ENCODE measurements at regions not wholly inside any gene's neighbourhood (a gene's known extent, or its start where the extent isn't known, plus 50 kb on each side); places are given as distances from the start of the nearest gene placed in this dataset.

GRCh38 chr5:167228134-167228533, 1063.3 kb upstream of the WWC1 start:
- Histone ChIP-seq H3K79me2 (replicated peaks; ENCODE audit: insufficient read depth, low read length) (no peaks in the 10 kb centered on the region), H3K36me3 (ENCODE audit: insufficient read depth, low read length) (no peaks in the 10 kb centered on the region), H3K9me2 (ENCODE audit: insufficient read depth, low read length) (no peaks in the 10 kb centered on the region), H3K27ac (ENCODE audit: low read length) (no peak overlapping the region), H3K9ac (ENCODE audit: low read length) (no peak overlapping the region), H3K4me3 (ENCODE audit: low read length) (no peak overlapping the region), H2AFZ (ENCODE audit: low read depth, low read length) (no peak overlapping the region), H3K9me3 (ENCODE audit: low read length) (peaks cover 12% of the 10 kb centered on the region), H3K27me3 (ENCODE audit: insufficient read depth, low read depth, low read length) (no peaks in the 10 kb centered on the region), H3F3A (ENCODE audit: insufficient read depth, low read length, poor library complexity, severe bottlenecking) (no peaks in the 10 kb centered on the region), H3K4me2 (ENCODE audit: low read length) (no peak overlapping the region), H4K20me1 (ENCODE audit: insufficient read depth) (no peaks in the 10 kb centered on the region)
- TF ChIP-seq EZH2 (IDR thresholded peaks at IDR 0.05; ENCODE audit: borderline replicate concordance, insufficient read depth, low read length, poor library complexity, severe bottlenecking) (no peak), POLR2AphosphoS5 (IDR thresholded peaks at IDR 0.05) (no peak), RAD21 (conservative IDR thresholded peaks at IDR 0.05) (no peak)

- H3K79me2 ChIP-seq (replicated peaks; ENCODE audit: insufficient read depth, low read length), result no peaks in the 10 kb centered on the region
- H3K27me3 ChIP-seq (ENCODE audit: insufficient read depth, low read depth, low read length), result no peaks in the 10 kb centered on the region
- H3K9ac ChIP-seq (ENCODE audit: low read length), result no peak overlapping the region
- no peaks in the 10 kb centered on the region for H3K36me3 ChIP-seq (ENCODE audit: insufficient read depth, low read length)
- H3K9me3 ChIP-seq (ENCODE audit: low read length), result peaks cover 7% of the 10 kb centered on the region
- no peaks in the 10 kb centered on the region for H4K20me1 ChIP-seq (ENCODE audit: insufficient read depth)
- H3K4me3 ChIP-seq (ENCODE audit: low read length), result no peak overlapping the region
- TF ChIP-seq SMC3 (conservative IDR thresholded peaks at IDR 0.05; ENCODE audit: poor library complexity) (no peak), EZH2 (IDR thresholded peaks at IDR 0.05; ENCODE audit: borderline replicate concordance, insufficient read depth, low read length, poor library complexity, severe bottlenecking) (no peak), CTCF (IDR thresholded peaks at IDR 0.05; ENCODE audit: poor library complexity, severe bottlenecking) (no peak), MXI1 (conservative IDR thresholded peaks at IDR 0.05; ENCODE audit: poor library complexity, severe bottlenecking) (no peak), TAF1 (IDR thresholded peaks at IDR 0.05; ENCODE audit: low read depth) (no peak), EP300 (conservative IDR thresholded peaks at IDR 0.05; ENCODE audit: poor library complexity, severe bottlenecking) (no peak), RAD21 (conservative IDR thresholded peaks at IDR 0.05) (no peak), REST (IDR thresholded peaks at IDR 0.05; ENCODE audit: borderline replicate concordance) (no peak)
- H3K4me2 ChIP-seq (ENCODE audit: low read length), result no peak overlapping the region
- H3K9me2 ChIP-seq (ENCODE audit: insufficient read depth, low read length), result no peaks in the 10 kb centered on the region
- no peaks in the 10 kb centered on the region for H3F3A ChIP-seq (ENCODE audit: insufficient read depth, low read length, poor library complexity, severe bottlenecking)
- no peak overlapping the region for H2AFZ ChIP-seq (ENCODE audit: low read depth, low read length)
- no peak overlapping the region for H3K27ac ChIP-seq (ENCODE audit: low read length)
Observed at GRCh38 chr5:167229751-167230150, 1061.7 kb upstream of the WWC1 start.

- no peaks in the 10 kb centered on the region for H3F3A ChIP-seq (ENCODE audit: insufficient read depth, low read length, poor library complexity, severe bottlenecking)
- H3K27ac ChIP-seq (ENCODE audit: low read length), result no peak overlapping the region
- no peak overlapping the region for H3K4me2 ChIP-seq (ENCODE audit: low read length)
- H4K20me1 ChIP-seq (ENCODE audit: insufficient read depth), result no peaks in the 10 kb centered on the region
- no peak overlapping the region for H3K9ac ChIP-seq (ENCODE audit: low read length)
- no peak for TF ChIP-seq EP300 (conservative IDR thresholded peaks at IDR 0.05; ENCODE audit: poor library complexity, severe bottlenecking)
- TF ChIP-seq RAD21 (conservative IDR thresholded peaks at IDR 0.05), result no peak
- TF ChIP-seq SMC3 (conservative IDR thresholded peaks at IDR 0.05; ENCODE audit: poor library complexity), result no peak
- no peak for TF ChIP-seq TAF1 (IDR thresholded peaks at IDR 0.05; ENCODE audit: low read depth)
- no peak for TF ChIP-seq POLR2AphosphoS5 (IDR thresholded peaks at IDR 0.05)
- TF ChIP-seq EZH2 (IDR thresholded peaks at IDR 0.05; ENCODE audit: borderline replicate concordance, insufficient read depth, low read length, poor library complexity, severe bottlenecking), result no peak
- no peak for TF ChIP-seq CTCF (IDR thresholded peaks at IDR 0.05; ENCODE audit: poor library complexity, severe bottlenecking)
- TF ChIP-seq REST (IDR thresholded peaks at IDR 0.05; ENCODE audit: borderline replicate concordance), result no peak
- no peak for TF ChIP-seq MXI1 (conservative IDR thresholded peaks at IDR 0.05; ENCODE audit: poor library complexity, severe bottlenecking)
- H3K9me2 ChIP-seq (ENCODE audit: insufficient read depth, low read length), result no peaks in the 10 kb centered on the region
- H3K9me3 ChIP-seq (ENCODE audit: low read length), result peaks cover 7% of the 10 kb centered on the region
- H3K36me3 ChIP-seq (ENCODE audit: insufficient read depth, low read length), result no peaks in the 10 kb centered on the region
- H2AFZ ChIP-seq (ENCODE audit: low read depth, low read length), result no peak overlapping the region
- H3K27me3 ChIP-seq (ENCODE audit: insufficient read depth, low read depth, low read length), result no peaks in the 10 kb centered on the region
- H3K79me2 ChIP-seq (replicated peaks; ENCODE audit: insufficient read depth, low read length), result no peaks in the 10 kb centered on the region
- H3K4me3 ChIP-seq (ENCODE audit: low read length), result no peak overlapping the region
Observed at GRCh38 chr5:167230414-167230813, 1061.0 kb upstream of the WWC1 start.
